ENCODE measurements at regions not wholly inside any gene's neighbourhood (a gene's known extent, or its start where the extent isn't known, plus 50 kb on each side); places are given as distances from the start of the nearest gene placed in this dataset.

GRCh38 chrX:103441878-103442535, 65.7 kb downstream of the BEX3 start:
- H3K4me3 ChIP-seq (replicated peaks in 1 of 2; ENCODE audit: low read depth in 2 of 2, low read length in 2 of 2) = no peak overlapping the region
- DNase-seq (ENCODE audit: low read depth in 2 of 2) = no peak
- TF ChIP-seq, protein P1, sequence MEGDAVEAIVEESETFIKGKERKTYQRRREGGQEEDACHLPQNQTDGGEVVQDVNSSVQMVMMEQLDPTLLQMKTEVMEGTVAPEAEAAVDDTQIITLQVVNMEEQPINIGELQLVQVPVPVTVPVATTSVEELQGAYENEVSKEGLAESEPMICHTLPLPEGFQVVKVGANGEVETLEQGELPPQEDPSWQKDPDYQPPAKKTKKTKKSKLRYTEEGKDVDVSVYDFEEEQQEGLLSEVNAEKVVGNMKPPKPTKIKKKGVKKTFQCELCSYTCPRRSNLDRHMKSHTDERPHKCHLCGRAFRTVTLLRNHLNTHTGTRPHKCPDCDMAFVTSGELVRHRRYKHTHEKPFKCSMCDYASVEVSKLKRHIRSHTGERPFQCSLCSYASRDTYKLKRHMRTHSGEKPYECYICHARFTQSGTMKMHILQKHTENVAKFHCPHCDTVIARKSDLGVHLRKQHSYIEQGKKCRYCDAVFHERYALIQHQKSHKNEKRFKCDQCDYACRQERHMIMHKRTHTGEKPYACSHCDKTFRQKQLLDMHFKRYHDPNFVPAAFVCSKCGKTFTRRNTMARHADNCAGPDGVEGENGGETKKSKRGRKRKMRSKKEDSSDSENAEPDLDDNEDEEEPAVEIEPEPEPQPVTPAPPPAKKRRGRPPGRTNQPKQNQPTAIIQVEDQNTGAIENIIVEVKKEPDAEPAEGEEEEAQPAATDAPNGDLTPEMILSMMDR (IDR thresholded peaks at IDR 0.05; ENCODE audit: low read depth, low read length) = no peak

DNA sequence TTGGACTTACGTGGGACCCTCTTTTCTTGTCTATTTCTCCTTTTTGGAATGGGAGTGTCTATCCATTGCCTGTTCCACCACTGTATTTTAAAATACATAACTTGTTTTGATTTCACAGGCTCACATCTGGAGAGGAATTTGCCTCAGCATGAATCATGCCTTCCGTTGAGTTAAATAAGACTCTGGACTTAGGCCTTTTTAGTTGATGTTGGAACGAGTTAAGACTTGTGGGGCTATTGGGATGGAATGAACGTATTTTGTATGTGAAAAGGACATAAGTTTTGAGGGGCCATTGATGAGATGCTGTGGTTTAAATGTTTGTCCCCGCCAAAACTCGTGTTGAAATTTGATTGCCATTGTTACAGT, 66.2 kb downstream of the BEX3 start:
- TF ChIP-seq, protein P1 (IDR thresholded peaks at IDR 0.05; ENCODE audit: low read depth, low read length) = no peak
- DNase-seq (ENCODE audit: low read depth in 2 of 2) = peak; percentile 65 to 84
- no peak overlapping the region for H3K4me3 ChIP-seq (replicated peaks in 1 of 2; ENCODE audit: low read depth in 2 of 2, low read length in 2 of 2)

GRCh38 chrX:103446665-103447302, 70.4 kb downstream of the BEX3 start:
- peak; percentile 48 to 60 for DNase-seq (ENCODE audit: low read depth in 2 of 2)
- H3K4me3 ChIP-seq (replicated peaks in 1 of 2; ENCODE audit: low read depth in 2 of 2, low read length in 2 of 2) = no peak overlapping the region
- TF ChIP-seq, protein P1 (IDR thresholded peaks at IDR 0.05; ENCODE audit: low read depth, low read length) = no peak

All from cardiac fibroblast (primary cell).